Uterus (tissue), 3 donors: ENCODE measurements at regions not wholly inside any gene's neighbourhood (a gene's known extent, or its start where the extent isn't known, plus 50 kb on each side); places are given as distances from the start of the nearest gene placed in this dataset.

Source experiments
- DNase-seq, 2 donors: peaks; one replicate each; pipeline ENCODE4 v3.0.0-alpha.2; 2019 to 2020
- H3K27ac ChIP-seq, 2 donors: fragments of 200-600 bp; sonication (generic); 1 replicate in 1 of 2; 2 replicates in 1 of 2; pipeline ENCODE4 v1.5.1; 2016 to 2018
- H3K27me3 ChIP-seq, 2 donors: fragments of 200-600 bp; sonication (generic); one replicate each; pipeline ENCODE4 v1.5.1; 2018 to 2019; ENCODE audit warnings: control low read depth in 1 of 2
- H3K36me3 ChIP-seq, 2 donors: fragments of 200-600 bp; sonication (generic); one replicate each; pipeline ENCODE4 v1.5.1; 2019; ENCODE audit warnings: control low read depth in 1 of 2
- H3K4me1 ChIP-seq, 2 donors: fragments of 200-600 bp; sonication (generic); one replicate each; pipeline ENCODE4 v1.5.1; 2018 to 2019; ENCODE audit warnings: control low read depth in 1 of 2
- H3K4me3 ChIP-seq, 2 donors: fragments of 200-600 bp; sonication (generic); 1 replicate in 1 of 2; 2 replicates in 1 of 2; pipeline ENCODE4 v1.5.1; 2018 to 2019; ENCODE audit warnings: mild to moderate bottlenecking in 1 of 2
- H3K9me3 ChIP-seq, 2 donors: fragments of 200-600 bp; sonication (generic); one replicate each; pipeline ENCODE4 v1.5.1; 2019; ENCODE audit warnings: control low read depth in 1 of 2
- CTCF ChIP-seq, 4 experiments: fragments of 200-600 bp in 2 of 4; fragments of 450-650 bp in 2 of 4; sonication (generic) in 2 of 4; IDR thresholded peaks; one replicate each; pipeline ENCODE4 v1.5.1; 2016 to 2019; ENCODE audit warnings: antibody characterized with exemption in 4 of 4, mild to moderate bottlenecking in 2 of 4, moderate library complexity in 1 of 4
- POLR2A ChIP-seq, 2 donors: fragments of 450-650 bp; IDR thresholded peaks; one replicate each; pipeline ENCODE4 v1.6.1; 2016; ENCODE audit warnings: antibody characterized with exemption in 2 of 2, mild to moderate bottlenecking in 1 of 2, moderate library complexity in 1 of 2
- intact Hi-C: fragments of 100-400 bp; cut with DNase I; formaldehyde crosslinking; loops from one replicate; pipeline ENCODE4 v1.15.1; 2023; ENCODE audit warnings: low total_unique reads
- donor health status: DM: yes; HTN: yes; CAD: no.

- TF ChIP-seq POLR2A (IDR thresholded peaks at IDR 0.05) (no peak), CTCF (IDR thresholded peaks at IDR 0.05) (no peak)
- intact Hi-C loops = no loop called here
- DNase-seq = no peak
- Histone ChIP-seq H3K27ac (no peak overlapping the region), H3K4me1 (no peaks in the 10 kb centered on the region), H3K27me3 (no peaks in the 10 kb centered on the region), H3K9me3 (no peaks in the 10 kb centered on the region), H3K4me3 (no peak overlapping the region), H3K36me3 (no peaks in the 10 kb centered on the region)
These were observed 161.8 kb upstream of the CLINT1 start for GRCh38 chr5:158020555-158021418.

- Histone ChIP-seq H3K4me1 (no peaks in the 10 kb centered on the region), H3K27me3 (no peaks in the 10 kb centered on the region), H3K9me3 (no peaks in the 10 kb centered on the region), H3K4me3 (no peak overlapping the region), H3K27ac (peak overlapping the region in 1 of 2 donors; percentile 14), H3K36me3 (no peaks in the 10 kb centered on the region)
- intact Hi-C loops = no loop called here
- DNase-seq = no peak
- TF ChIP-seq CTCF (IDR thresholded peaks at IDR 0.05) (no peak), POLR2A (IDR thresholded peaks at IDR 0.05) (no peak)
These were observed 158.5 kb upstream of the CLINT1 start for GRCh38 chr5:158017469-158017868.

- intact Hi-C loops = no loop called here
- no peak for DNase-seq
- Histone ChIP-seq H3K27me3 (no peaks in the 10 kb centered on the region), H3K4me1 (no peaks in the 10 kb centered on the region), H3K4me3 (no peak overlapping the region), H3K36me3 (no peaks in the 10 kb centered on the region), H3K27ac (no peak overlapping the region), H3K9me3 (no peaks in the 10 kb centered on the region)
- no peak for TF ChIP-seq POLR2A (IDR thresholded peaks at IDR 0.05)
- no peak for TF ChIP-seq CTCF (IDR thresholded peaks at IDR 0.05)
These were observed 155.4 kb upstream of the CLINT1 start for GRCh38 chr5:158014372-158014771.

- intact Hi-C loops = no loop called here
- peak in 3 of 4 experiments; percentile 25 to 38 (median 28) for TF ChIP-seq CTCF (IDR thresholded peaks at IDR 0.05)
- no peak for TF ChIP-seq POLR2A (IDR thresholded peaks at IDR 0.05)
- Histone ChIP-seq H3K27ac (no peak overlapping the region), H3K9me3 (no peaks in the 10 kb centered on the region), H3K36me3 (no peaks in the 10 kb centered on the region), H3K4me3 (no peak overlapping the region), H3K27me3 (no peaks in the 10 kb centered on the region), H3K4me1 (no peaks in the 10 kb centered on the region)
- DNase-seq = peak in 1 of 2 donors; percentile 16
These were observed 155.0 kb upstream of the CLINT1 start for GRCh38 chr5:158013939-158014338.

- TF ChIP-seq POLR2A (IDR thresholded peaks at IDR 0.05) (no peak), CTCF (IDR thresholded peaks at IDR 0.05) (no peak)
- Histone ChIP-seq H3K4me1 (no peaks in the 10 kb centered on the region), H3K27ac (no peak overlapping the region), H3K36me3 (no peaks in the 10 kb centered on the region), H3K9me3 (no peaks in the 10 kb centered on the region), H3K27me3 (no peaks in the 10 kb centered on the region), H3K4me3 (no peak overlapping the region)
- DNase-seq = no peak
- intact Hi-C loops = no loop called here
These were observed 154.4 kb upstream of the CLINT1 start for GRCh38 chr5:158013303-158013702.
